ENCODE measurements at regions not wholly inside any gene's neighbourhood (a gene's known extent, or its start where the extent isn't known, plus 50 kb on each side); places are given as distances from the start of the nearest gene placed in this dataset.

- TF ChIP-seq ATF3 (IDR thresholded peaks at IDR 0.05) (no peak), ATF3 (CRISPR knock-in tag; conservative IDR thresholded peaks at IDR 0.05) (no peak), TAF15 (IDR thresholded peaks at IDR 0.05; ENCODE audit: low read depth, low read length) (no peak), MBD2 (IDR thresholded peaks at IDR 0.05; ENCODE audit: borderline replicate concordance, low read depth) (no peak), NUFIP1 (IDR thresholded peaks at IDR 0.05; ENCODE audit: partially characterized antibody) (no peak), FIP1L1 (IDR thresholded peaks at IDR 0.05; ENCODE audit: low read depth, low read length, poor library complexity, severe bottlenecking) (no peak), ZNF511 (CRISPR knock-in tag; IDR thresholded peaks at IDR 0.05) (no peak)
Observed at GRCh38 chr3:137906985-137907649, 102.8 kb upstream of the CLDN18 start (continued).

GRCh38 chr3:137924628-137925027 is 85.3 kb upstream of the CLDN18 start:
- Histone ChIP-seq H3K27ac (ENCODE audit: extremely low read depth, low read depth, low read length) (no peak overlapping the region), H3K9ac (ENCODE audit: insufficient read depth in 1 of 2, low read depth in 2 of 2, low read length in 2 of 2) (no peak overlapping the region), H3K9me1 (ENCODE audit: control insufficient read depth, insufficient read depth, low read length) (no peaks in the 10 kb centered on the region), H3K4me1 (replicated peaks in 1 of 2; ENCODE audit: control insufficient read depth in 2 of 2, insufficient read depth in 2 of 2, low read length in 2 of 2) (no peaks in the 10 kb centered on the region), H3K79me2 (ENCODE audit: control insufficient read depth, insufficient read depth, low read length) (no peaks in the 10 kb centered on the region), H2AFZ (ENCODE audit: low read depth, low read length) (no peak overlapping the region), H4K20me1 (replicated peaks; ENCODE audit: control insufficient read depth, insufficient read depth, low read length) (no peaks in the 10 kb centered on the region), H3K36me3 (ENCODE audit: control insufficient read depth, insufficient read depth, low read length) (no peaks in the 10 kb centered on the region), H3K4me3 (no peak overlapping the region), H3K27me3 (ENCODE audit: control insufficient read depth in 2 of 2, insufficient read depth in 2 of 2, low read length in 2 of 2) (no peaks in the 10 kb centered on the region), H3K9me3 (replicated peaks; ENCODE audit: control insufficient read depth, insufficient read depth, low read depth, low read length) (no peaks in the 10 kb centered on the region), H3K4me2 (ENCODE audit: insufficient read depth, low read length) (no peak overlapping the region)
- intact Hi-C loops (cut with micrococcal nuclease), result no loop called here
- 0% methylated on average over 4 of the region's 4 CpGs for WGBS (ENCODE audit: insufficient coverage, low coverage, missing lambda C conversion rate)
- in situ Hi-C loops (cut with MboI), result no loop called here
- no peak for FAIRE-seq
- no TSS peak for BruUV-seq (replicated peaks)
- no peak for DNase-seq (ENCODE audit: extremely low read depth in 1 of 4, low spot score in 3 of 4)
- no peak for ATAC-seq
- CTCF ChIA-PET (ENCODE audit: low intra/inter-chr PET ratio), result no interaction called here
- POLR2A ChIA-PET, result no interaction called here
- TF ChIP-seq SMC3 (conservative IDR thresholded peaks at IDR 0.05; ENCODE audit: insufficient read depth, low read depth, low read length) (no peak), ZNF699 (CRISPR knock-in tag; IDR thresholded peaks at IDR 0.05; ENCODE audit: insufficient replicate concordance) (no peak), E2F6 (IDR thresholded peaks at IDR 0.05; ENCODE audit: borderline replicate concordance in 1 of 2, extremely low read depth in 1 of 2, insufficient read depth in 1 of 2, insufficient read length in 1 of 2, low read depth in 1 of 2, low read length in 1 of 2, poor library complexity in 1 of 2, severe bottlenecking in 1 of 2) (no peak), DIDO1 (tag; IDR thresholded peaks at IDR 0.05; ENCODE audit: low read depth) (no peak), ASH1L (IDR thresholded peaks at IDR 0.05; ENCODE audit: borderline replicate concordance, low read depth, partially characterized antibody) (no peak), NFRKB (IDR thresholded peaks at IDR 0.05; ENCODE audit: low read depth) (no peak), OTX1 (CRISPR knock-in tag; IDR thresholded peaks at IDR 0.05) (no peak), CBX1 (IDR thresholded peaks at IDR 0.05; ENCODE audit: low read depth) (no peak), ZNF75A (CRISPR knock-in tag; IDR thresholded peaks at IDR 0.05) (no peak), SNAPC5 (CRISPR knock-in tag; IDR thresholded peaks at IDR 0.05) (no peak), EP300 (IDR thresholded peaks at IDR 0.05; ENCODE audit: low read length) (no peak)
